Astrocyte of the spinal cord (primary cell): ENCODE measurements at regions not wholly inside any gene's neighbourhood (a gene's known extent, or its start where the extent isn't known, plus 50 kb on each side); places are given as distances from the start of the nearest gene placed in this dataset.

Experiments used
- DNase-seq: peaks from one replicate; pipeline ENCODE4 v3.0.0; 2011; ENCODE audit warnings: low read depth, low spot score
- H3K4me3 ChIP-seq: 2 replicates; pipeline ENCODE4 v1.5.1; 2011; ENCODE audit warnings: low read depth, mild to moderate bottlenecking, low read length, moderate library complexity
- in situ Hi-C: cut with HindIII; loops from 2 replicates; pipeline ENCODE4 v1.10.0; 2017; ENCODE audit warnings: low sequenced_read_pairs
- TF ChIP-seq, protein P1 (sequence below): IDR thresholded peaks from 2 replicates; pipeline ENCODE4 v1.5.1; 2012; ENCODE audit warnings: low read depth, mild to moderate bottlenecking, low read length, inconsistent platforms

DNA sequence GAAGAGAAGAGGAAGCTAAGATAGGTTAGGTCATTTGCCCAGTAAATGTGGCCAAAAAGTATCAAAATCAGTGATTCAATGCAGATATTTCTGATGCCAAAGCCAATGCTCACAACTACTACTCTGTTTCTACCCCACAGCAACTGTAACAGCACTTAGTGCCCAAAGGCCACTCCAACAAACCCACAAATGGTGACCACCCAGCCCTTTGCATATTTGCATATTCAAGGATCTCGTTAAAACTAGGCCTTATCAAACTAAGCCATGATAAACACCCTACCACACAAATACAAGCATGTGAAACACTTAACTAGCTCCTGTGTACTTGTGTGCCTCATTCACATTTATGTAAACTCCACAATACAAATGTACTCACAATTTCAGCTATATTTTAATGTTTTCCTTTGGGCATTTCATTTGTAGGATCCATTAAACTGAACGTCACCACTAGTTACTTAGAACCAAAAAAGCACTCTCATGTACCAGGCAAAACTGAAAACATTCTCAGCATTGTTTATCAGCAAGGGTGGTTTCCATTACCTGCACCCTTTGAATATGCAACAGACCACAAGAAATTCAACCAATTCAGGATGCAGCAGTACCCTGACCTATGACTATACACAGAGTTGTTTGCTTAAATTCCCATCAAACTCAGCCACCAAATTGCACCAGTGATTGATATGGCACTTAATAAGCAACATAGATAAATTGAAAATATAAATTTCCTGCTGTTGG lies 111.2 kb upstream of the STT3B start:
- no peak for DNase-seq
- in situ Hi-C loops = no loop called here
- no peak overlapping the region for H3K4me3 ChIP-seq
- TF ChIP-seq, protein P1, sequence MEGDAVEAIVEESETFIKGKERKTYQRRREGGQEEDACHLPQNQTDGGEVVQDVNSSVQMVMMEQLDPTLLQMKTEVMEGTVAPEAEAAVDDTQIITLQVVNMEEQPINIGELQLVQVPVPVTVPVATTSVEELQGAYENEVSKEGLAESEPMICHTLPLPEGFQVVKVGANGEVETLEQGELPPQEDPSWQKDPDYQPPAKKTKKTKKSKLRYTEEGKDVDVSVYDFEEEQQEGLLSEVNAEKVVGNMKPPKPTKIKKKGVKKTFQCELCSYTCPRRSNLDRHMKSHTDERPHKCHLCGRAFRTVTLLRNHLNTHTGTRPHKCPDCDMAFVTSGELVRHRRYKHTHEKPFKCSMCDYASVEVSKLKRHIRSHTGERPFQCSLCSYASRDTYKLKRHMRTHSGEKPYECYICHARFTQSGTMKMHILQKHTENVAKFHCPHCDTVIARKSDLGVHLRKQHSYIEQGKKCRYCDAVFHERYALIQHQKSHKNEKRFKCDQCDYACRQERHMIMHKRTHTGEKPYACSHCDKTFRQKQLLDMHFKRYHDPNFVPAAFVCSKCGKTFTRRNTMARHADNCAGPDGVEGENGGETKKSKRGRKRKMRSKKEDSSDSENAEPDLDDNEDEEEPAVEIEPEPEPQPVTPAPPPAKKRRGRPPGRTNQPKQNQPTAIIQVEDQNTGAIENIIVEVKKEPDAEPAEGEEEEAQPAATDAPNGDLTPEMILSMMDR = no peak

DNA sequence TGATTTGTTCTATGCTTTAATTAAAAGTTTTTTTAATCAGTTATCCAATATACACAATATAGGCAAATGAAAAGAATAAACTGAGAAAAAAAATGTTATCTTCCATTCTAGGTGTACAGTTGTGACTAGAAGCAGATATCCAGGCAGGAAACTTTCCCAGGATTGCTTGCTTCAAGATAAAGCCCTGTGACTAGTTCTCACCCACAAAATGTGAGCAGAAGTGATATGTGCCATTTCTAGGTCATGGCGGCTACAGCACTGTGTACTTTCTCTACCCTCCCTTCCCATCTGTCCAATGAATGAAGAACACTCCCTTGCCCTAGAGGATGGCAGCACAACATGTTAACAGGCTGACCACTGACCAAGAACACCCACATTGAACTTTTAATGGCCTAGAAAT lies 110.5 kb upstream of the STT3B start:
- TF ChIP-seq, protein P1 = no peak

DNA sequence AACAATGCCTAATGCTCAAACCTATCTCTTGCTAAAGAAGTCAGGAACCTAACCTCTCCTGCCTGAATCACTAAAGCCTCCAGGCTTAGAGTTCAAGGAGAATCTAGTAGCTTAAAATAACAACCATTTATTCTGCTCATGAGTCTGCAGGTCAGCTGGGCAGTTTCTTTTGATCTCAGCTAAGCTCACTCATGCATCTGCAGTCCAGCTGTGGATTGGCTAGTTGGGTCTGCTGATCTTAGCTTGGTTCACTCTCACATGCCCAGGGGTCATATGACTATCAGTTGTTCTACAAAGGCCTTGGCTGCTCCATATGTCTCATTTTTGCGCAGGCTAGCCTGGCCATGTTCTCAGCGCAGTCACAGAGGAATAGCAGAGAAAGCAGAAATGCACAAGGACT lies 109.2 kb upstream of the STT3B start:
- TF ChIP-seq, protein P1 = no peak
- H3K4me3 ChIP-seq = no peak overlapping the region
- peak; percentile 63 for DNase-seq
- in situ Hi-C loops = no loop called here

More for the DNA sequence above, 110.5 kb upstream of the STT3B start:
- no peak for DNase-seq
- in situ Hi-C loops = no loop called here
- H3K4me3 ChIP-seq = no peak overlapping the region

DNA sequence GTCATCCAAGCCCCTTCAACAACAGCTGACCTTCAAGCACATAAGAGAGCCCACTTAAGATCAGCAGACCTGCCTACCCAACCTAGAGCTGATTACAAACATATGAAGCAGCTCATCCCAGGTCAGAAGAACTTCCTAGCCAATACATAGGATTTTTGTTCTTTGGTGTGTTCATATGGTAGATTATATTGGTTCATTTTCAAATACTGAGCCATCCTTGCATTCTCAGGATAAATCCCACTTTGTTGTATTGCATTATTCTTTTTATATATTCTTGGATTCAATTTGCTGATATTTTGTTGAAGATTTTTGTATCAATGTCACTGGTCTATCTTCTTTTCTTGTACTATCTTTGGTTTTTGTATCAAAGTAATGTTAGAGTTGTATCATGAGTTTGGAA lies 107.3 kb upstream of the STT3B start:
- in situ Hi-C loops = no loop called here
- DNase-seq = no peak
- H3K4me3 ChIP-seq = no peak overlapping the region
- TF ChIP-seq, protein P1 = no peak

DNA sequence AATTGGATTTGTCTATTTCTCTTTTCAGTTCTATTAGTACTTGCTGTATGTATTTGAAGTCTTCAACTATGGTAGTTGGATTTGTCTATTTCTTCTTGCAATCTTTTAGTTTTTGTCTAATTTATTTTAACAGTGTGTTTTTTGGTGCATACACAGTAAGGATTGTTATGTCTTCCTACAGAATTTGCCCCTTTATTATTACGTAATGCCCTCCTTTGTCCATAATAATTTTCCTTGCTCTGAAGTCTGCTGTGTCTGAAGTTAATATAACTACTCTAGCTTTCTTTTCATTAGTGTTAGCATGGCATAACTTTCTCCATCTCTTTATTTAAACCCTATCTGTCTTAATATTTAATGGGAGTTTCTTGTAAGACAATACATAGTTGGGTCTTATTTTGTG lies 105.1 kb upstream of the STT3B start:
- no peak for DNase-seq
- in situ Hi-C loops = no loop called here
- H3K4me3 ChIP-seq = no peak overlapping the region
- TF ChIP-seq, protein P1 = no peak

DNA sequence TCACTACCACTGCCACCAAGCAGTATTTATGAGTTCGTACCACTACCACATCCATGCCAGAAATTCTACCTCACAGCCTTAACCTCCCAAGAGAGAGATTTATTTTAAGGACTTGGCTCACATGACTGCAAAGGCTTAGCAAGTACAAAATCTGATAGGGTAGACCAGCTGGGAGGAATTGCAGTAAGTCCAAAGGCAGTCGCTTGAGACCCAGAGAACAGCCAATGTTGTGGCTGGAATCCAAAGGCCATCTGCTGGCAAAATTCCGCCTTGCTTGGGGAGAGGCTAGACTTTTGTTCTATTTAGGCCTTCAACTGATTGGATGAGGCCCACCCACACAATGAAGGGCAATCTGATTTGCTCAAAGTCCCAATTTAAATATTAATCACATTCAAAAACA lies 101.4 kb upstream of the STT3B start:
- TF ChIP-seq, protein P1 = no peak
- no peak overlapping the region for H3K4me3 ChIP-seq
- in situ Hi-C loops = no loop called here
- no peak for DNase-seq
